ENCODE measurements at regions not wholly inside any gene's neighbourhood (a gene's known extent, or its start where the extent isn't known, plus 50 kb on each side); places are given as distances from the start of the nearest gene placed in this dataset.
"Not testable (repeated sequence)": the region's sequence is repeated elsewhere in the genome, so short reads cannot be mapped to it uniquely, and the experiment has no call there.

DNA sequence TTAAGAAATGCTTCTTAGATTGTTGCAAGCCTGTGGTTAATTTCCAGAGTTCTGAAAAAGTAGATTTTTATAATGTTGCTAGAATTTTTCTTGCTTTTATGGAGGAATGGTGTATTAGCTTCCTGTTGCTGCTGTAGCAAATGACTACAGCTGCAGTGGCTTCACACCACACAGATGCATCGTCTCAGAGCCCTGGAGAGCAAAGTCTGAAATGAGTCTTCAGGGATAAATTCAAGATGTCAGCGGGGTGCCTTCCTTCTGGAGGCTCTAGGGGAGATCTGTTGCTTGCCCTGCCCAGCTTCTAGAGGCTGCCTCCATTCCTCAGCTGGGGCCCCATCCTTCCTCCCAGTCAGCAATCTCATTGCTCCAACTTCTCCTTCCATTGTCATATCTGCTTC is 187.8 kb downstream of the ZNF516 start:
- DNase-seq (ENCODE audit: low read depth in 2 of 2) = no peak

DNA sequence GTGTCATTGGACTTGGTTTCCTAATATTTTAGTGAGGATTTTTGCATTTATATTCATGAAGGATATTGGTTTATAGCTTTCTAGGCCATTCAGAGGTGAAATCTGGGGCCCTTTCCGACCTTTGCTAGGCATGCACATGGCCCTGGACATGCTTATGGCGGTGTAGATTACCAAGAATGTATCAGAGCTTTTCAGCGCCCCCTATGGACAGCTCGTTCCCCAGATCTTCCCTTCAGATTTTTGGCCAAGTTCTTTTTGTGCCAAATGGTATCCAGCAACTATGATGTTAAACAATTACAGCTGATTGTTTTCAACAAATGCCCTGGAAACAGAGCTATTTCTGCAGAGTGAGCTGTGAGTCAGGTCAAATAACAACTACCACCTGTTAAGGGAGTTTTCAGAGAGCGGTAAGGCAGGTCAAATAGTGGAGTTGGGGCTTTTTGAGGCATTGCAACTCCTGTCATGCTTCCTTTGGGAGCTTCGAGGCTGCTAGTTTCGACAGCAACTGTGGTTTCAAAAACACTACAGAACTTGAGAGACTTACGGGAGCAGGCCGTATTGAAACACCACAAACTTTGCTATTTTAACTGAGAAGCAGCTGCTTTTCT is 188.3 kb downstream of the ZNF516 start:
- DNase-seq (ENCODE audit: low read depth in 2 of 2) = no peak

DNA sequence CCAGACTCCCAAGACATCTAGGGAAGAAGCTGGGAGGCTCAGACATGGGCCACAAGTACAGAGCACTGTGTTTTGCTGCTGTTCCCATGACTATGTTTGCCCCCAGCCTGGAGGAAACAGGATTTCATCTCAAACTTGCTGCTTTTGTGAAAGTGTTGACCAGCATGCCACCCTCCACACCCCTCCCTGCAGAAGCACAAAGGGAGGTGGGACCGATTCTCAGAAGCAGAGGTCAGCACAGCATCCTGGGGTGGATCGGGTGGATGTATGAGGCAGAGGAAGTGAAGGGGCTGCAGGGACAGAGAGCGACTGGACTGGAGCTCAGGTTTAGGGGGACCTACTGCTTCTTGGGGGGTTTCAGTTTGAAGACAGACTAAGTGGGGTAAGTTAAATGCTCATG is 209.2 kb downstream of the ZNF516 start:
- DNase-seq (ENCODE audit: low read depth in 2 of 2) = no peak

DNA sequence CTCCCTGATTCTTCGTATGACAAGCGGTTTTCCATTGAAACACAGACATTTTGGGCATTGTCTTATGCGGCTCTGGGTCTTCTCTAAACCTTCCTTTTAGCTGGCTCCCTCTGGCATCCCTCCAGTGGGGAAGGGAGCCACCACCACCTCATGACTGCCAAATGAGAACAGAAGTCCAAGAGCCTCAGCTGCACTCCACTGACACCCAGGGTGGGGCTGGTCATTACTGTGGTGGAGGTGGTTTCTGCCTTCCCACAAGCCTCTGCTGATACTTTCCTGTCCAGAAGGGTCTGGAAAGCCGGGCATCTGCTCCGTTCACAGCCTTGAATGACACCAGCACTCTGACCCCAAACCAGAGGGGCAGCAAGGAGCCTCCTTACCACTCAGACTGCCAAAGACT is 213.5 kb downstream of the ZNF516 start:
- DNase-seq (ENCODE audit: low read depth in 2 of 2) = no peak

GRCh38 chr18:76277801-76278200 is 217.2 kb downstream of the ZNF516 start:
- DNase-seq (ENCODE audit: low read depth in 2 of 2) = no peak

GRCh38 chr18:76275727-76276313 is 219.2 kb downstream of the ZNF516 start:
- no peak for DNase-seq (ENCODE audit: low read depth in 2 of 2)

GRCh38 chr18:76274468-76275289 is 220.4 kb downstream of the ZNF516 start:
- DNase-seq (ENCODE audit: low read depth in 2 of 2) = no peak

DNA sequence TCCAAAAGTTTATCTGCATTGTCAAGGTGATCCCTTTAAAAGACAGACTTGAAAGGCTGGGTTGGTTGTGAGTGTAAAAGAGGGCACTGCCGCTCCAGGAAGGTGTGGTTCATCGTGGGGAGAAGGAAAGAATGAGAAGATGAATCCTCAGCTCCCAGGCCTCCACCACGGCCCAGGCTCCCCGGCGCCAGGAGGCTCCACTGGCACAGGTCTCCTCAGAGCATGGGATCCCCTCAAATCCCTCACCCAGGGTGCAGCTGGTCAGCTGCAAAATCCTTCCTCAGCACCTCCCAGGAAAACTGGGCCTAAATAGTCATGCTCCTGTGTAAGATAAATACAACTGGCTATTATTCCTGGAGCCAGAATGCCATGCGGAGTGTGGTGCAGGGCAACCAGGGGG is 221.1 kb downstream of the ZNF516 start:
- DNase-seq (ENCODE audit: low read depth in 2 of 2) = no peak

DNA sequence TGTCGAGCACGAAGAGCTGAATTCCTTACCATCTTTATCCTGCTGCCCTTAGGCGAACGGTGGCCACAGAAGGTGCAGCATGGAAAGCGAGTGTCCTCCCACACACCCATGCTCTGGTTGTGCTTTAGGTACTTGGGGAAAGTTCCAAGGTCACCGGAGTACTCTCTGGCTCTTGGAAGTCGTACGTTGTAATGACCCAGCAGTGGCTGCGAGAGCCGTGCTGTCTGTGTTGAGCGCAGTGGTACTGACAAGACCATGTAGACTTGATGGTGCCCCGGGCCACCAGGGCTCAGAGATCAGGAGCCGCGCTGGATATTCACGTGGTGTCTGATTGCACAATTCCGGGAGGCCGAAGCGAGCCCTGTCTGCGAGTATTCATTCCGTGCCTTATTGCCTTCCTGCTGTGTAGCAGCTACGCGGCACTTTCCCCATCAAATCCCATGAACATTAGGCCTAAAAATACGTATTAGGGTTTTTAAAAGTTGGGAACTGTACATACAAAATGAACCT is 222.0 kb downstream of the ZNF516 start:
- DNase-seq (ENCODE audit: low read depth in 2 of 2) = no peak

DNA sequence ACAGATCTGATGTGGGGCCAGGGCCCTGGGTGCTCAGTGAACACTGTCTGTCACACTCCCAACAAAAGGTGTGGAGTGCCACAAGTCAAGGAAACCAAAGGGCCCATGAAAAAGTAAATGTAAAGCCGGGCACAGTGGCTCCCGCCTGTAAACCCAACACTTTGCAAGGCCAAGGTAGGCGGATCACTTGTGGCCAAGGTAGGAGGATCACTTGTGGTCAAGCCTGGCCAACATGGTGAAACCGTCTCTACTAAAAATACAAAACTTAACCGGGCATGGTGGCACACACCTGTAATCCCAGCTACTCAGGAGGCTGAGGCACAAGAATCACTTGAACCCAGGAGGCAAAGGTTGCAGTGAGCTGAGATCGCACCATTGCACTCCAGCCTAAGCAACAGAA is 227.6 kb downstream of the ZNF516 start:
- not testable (repeated sequence) for DNase-seq (ENCODE audit: low read depth in 2 of 2)

DNA sequence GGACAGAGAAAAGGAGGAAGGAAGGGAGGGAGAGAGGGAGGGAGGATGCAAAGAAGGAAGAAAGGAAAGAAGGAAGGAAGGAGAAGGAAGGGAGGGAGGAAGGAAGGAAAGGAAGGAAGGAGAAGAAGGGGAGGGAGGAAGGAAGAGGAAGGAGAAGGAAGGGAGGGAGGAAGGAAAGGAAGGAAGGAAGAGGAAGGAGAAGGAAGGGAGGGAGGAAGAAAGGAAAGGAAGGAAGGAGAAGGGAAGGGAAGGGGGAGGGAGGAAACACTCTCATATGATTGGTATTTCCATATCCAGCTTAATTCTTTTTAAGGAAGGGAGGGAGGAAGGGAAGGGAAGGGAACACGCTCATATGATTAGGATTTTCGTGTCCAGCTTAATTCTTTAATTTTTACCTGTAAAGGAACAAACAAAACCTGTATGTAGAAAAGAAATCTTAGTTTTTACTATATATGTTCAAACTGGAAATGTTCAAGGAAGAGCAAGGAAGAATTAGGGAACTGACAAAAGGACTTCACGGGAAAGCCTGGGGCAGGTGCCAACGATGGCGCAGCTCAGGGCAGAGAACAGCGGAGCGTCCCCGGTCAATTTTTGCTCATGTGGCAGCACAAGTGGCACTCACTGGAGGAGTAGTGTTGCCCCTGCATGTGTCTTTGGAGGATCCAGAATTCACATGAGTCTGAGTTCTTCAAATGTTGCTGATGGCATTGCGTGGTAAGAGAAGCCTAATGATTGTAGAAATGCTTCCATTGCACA is 228.6 kb downstream of the ZNF516 start:
- DNase-seq (ENCODE audit: low read depth in 2 of 2) = no peak

DNA sequence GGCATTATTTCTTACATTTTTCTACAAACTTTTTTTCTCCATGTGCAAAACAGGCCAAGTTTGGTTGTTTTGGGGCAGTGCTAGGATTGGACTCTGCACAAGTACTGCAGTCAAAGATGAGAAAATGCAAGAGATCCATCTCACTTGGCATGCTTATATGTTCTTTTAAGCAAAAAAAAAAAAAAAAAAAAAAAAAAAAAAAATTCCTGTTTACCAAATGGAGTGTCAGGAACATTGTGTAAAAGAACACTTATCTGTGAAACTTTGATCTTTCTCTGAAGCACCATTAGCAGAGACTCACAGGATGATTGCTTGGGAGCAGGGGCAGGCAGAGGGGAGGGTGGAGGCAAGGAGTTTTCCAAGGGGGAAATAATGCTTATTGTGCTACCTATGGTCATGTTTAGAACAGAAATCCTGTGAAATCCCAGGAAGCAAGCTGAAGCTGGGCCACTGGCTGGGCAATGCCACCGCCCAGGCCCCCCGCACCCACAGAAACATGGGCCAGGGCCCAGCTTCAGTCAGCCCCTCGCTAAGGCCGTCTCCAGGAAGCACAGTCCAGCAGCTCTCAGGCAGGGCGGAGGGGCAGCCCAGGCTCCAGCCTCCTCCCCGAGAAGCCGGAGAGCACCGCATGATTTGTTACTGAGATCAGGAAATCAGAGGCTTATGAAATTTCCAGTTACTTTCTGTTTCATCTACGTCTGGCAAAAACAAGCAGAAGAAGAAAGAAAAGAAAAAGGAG is 229.4 kb downstream of the ZNF516 start:
- DNase-seq (ENCODE audit: low read depth in 2 of 2) = no peak

DNA sequence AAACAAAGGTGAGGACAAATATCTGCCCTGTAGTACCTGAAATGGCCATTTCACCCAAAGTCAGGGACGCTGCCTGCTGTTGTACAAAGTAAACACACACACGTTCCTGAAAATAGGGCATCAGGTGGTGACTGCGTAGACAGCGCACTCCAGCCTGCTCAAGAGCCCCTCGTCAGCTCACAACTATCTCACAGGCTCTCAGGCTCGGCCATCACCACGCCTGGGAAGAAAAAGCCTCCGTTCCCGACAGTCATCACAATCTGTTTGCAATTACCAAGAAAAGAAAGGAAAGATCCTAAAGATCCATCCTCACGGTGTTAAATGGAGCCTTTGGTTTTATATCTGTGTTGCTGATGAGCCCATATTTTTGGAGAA is 230.2 kb downstream of the ZNF516 start:
- DNase-seq (ENCODE audit: low read depth in 2 of 2) = no peak

DNA sequence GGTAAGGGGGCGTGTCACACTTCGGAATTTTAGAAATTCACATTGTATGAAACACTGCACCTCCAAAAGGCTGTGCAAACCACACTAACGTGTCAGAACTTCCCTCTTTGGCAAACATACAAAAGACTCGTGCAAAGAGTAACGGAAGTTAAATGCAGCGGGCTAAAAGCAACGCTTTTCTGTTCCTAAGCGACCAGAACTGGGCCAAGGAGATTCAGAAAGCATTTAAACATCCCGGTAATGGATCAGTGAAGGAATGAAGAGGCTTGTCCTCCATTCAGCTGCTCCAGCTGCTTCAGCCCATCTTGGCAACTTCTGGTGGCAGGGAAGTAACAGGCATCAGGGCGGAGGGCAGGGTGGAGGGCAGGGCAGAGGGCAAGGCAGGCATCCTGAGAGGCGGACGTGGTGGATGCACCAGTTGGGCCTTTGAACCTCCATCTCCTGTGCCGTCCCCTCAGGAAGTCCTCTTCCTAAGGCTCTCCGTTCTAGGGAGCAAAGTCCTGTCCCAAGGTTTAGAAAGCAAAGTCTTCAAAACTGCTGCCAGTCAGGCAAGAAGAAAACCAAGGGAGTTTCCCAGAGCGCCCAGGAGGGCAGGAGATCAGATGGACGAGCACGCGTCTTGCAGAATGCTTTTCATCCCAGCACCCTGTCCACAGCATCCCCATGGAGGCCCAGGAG is 230.7 kb downstream of the ZNF516 start:
- DNase-seq (ENCODE audit: low read depth in 2 of 2) = no peak

- no peak for DNase-seq (ENCODE audit: low read depth in 2 of 2)
Measured at GRCh38 chr18:76263046-76264005, 231.7 kb downstream of the ZNF516 start.

DNA sequence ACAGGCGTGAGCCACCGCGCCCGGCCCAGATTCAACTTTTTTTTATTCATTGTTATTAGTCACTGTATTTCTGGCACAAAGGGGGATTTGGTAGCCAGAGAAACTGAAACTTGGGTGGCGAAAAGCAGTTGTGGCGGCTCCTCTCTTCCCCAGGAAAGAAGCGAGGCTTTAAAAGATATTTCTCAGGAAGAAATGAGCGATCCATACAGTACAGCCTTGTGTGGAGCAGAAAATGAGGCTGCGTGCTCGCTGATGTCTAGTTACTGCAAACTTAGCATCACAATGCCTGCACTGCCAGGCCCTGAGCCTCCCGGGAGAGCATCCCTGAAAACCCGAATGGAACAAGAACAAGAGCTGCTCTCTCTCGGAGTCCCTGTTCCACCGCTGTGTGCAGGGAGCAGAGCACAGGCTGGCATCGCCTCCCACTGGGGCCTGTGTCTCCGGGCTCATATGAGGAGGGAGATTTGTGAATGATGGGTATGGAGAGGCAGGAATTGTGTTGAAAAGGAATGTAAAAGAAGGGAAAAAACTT is 234.0 kb downstream of the ZNF516 start:
- DNase-seq (ENCODE audit: low read depth in 2 of 2) = no peak

- no peak for DNase-seq (ENCODE audit: low read depth in 2 of 2)
Measured at GRCh38 chr18:76259711-76260110, 235.3 kb downstream of the ZNF516 start.

GRCh38 chr18:76259096-76259495 is 235.9 kb downstream of the ZNF516 start:
- DNase-seq (ENCODE audit: low read depth in 2 of 2) = no peak

DNA sequence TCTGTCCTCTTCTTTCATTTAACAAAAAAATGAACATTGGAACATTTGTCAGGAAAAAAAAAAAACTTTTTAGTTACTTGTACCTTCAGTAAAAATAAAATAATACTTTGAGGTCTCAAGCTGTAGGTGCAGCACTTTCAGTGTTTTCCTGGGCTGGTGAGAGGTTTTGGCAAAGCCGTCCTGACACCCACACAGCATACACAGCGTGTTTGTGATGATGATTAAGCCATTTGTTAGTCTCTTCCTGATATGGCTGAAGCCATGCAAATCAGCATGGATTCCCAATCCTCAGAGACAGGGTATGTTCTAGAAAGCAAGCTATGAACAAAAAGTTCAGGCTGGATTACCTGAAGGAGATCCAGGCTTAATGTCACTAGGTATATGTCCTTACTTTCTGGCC is 236.8 kb downstream of the ZNF516 start:
- DNase-seq (ENCODE audit: low read depth in 2 of 2) = no peak

Measured in fibroblast of skin of left biceps (primary cell).